Neural progenitor cell (in vitro differentiated cells): ENCODE measurements at regions not wholly inside any gene's neighbourhood (a gene's known extent, or its start where the extent isn't known, plus 50 kb on each side); places are given as distances from the start of the nearest gene placed in this dataset.

Experiments used
- DNase-seq: peaks from one replicate; pipeline ENCODE4 v3.0.0-alpha.2; 2016; ENCODE audit warnings: low spot score
- H2AFZ ChIP-seq: fragments of 200-600 bp; sonication (generic); replicated peaks from 2 replicates; pipeline ENCODE4 v1.6.1; 2016; ENCODE audit warnings: antibody characterized with exemption
- H3F3A ChIP-seq: fragments of 200-600 bp; sonication (generic); 2 replicates; pipeline ENCODE4 v1.6.1; 2016; ENCODE audit warnings: antibody characterized with exemption, low read depth
- H3K27ac ChIP-seq: fragments of 200-600 bp; sonication (generic); 2 replicates; pipeline ENCODE4 v1.5.1; 2016; ENCODE audit warnings: mild to moderate bottlenecking
- H3K27me3 ChIP-seq: fragments of 200-600 bp; sonication (generic); 2 replicates; pipeline ENCODE4 v1.6.1; 2016; ENCODE audit warnings: mild to moderate bottlenecking, moderate library complexity
- H3K36me3 ChIP-seq: fragments of 200-600 bp; sonication (generic); 2 replicates; pipeline ENCODE4 v1.5.1; 2016
- H3K4me1 ChIP-seq: fragments of 200-600 bp; sonication (generic); 2 replicates; pipeline ENCODE4 v1.6.1; 2016; ENCODE audit warnings: mixed run types
- H3K4me2 ChIP-seq: fragments of 200-600 bp; sonication (generic); 2 replicates; pipeline ENCODE4 v1.6.1; 2016
- H3K4me3 ChIP-seq: fragments of 200-600 bp; sonication (generic); 2 replicates; pipeline ENCODE4 v1.5.1; 2016
- H3K79me2 ChIP-seq: fragments of 200-600 bp; sonication (generic); 2 replicates; pipeline ENCODE4 v1.6.1; 2016; ENCODE audit warnings: low read depth
- H3K9ac ChIP-seq: fragments of 200-600 bp; sonication (generic); 2 replicates; pipeline ENCODE4 v1.6.1; 2016
- H3K9me3 ChIP-seq: fragments of 200-600 bp; sonication (generic); 2 replicates; pipeline ENCODE4 v1.5.1; 2016; ENCODE audit warnings: low read depth
- H4K20me1 ChIP-seq: fragments of 200-600 bp; sonication (generic); 2 replicates; pipeline ENCODE4 v1.6.1; 2016; ENCODE audit warnings: low read depth
- H3K27ac Mint-ChIP-seq: 3 replicates; pipeline ENCODE4 v1.8.0; 2021; ENCODE audit warnings: mixed read lengths
- H3K27me3 Mint-ChIP-seq: 2 replicates; pipeline ENCODE4 v1.8.0; 2022; ENCODE audit warnings: low read depth, mild to moderate bottlenecking, inconsistent platforms, moderate library complexity, mixed read lengths; ENCODE audit not compliant: insufficient read depth
- H3K36me3 Mint-ChIP-seq: 3 replicates; pipeline ENCODE4 v1.8.0; 2021; ENCODE audit warnings: mixed read lengths
- H3K4me1 Mint-ChIP-seq: 3 replicates; pipeline ENCODE4 v1.8.0; 2021; ENCODE audit warnings: mixed read lengths
- H3K4me3 Mint-ChIP-seq: 3 replicates; pipeline ENCODE4 v1.8.0; 2021; ENCODE audit warnings: mild to moderate bottlenecking, moderate library complexity, mixed read lengths
- H3K9me3 Mint-ChIP-seq: 3 replicates; pipeline ENCODE4 v1.8.0; 2020; ENCODE audit warnings: mixed read lengths
- EZH2 ChIP-seq: fragments of 200-600 bp; sonication (generic); IDR thresholded peaks from 2 replicates; pipeline ENCODE4 v1.6.1; 2017; ENCODE audit warnings: antibody characterized with exemption, mild to moderate bottlenecking, moderate library complexity
- EZH2phosphoT487 ChIP-seq: fragments of 200-600 bp; sonication (generic); IDR thresholded peaks from 2 replicates; pipeline ENCODE4 v1.6.1; 2017; ENCODE audit warnings: antibody characterized with exemption
- TF ChIP-seq, protein P1 (sequence below): fragments of 200-600 bp; sonication (generic); IDR thresholded peaks from 2 replicates; pipeline ENCODE4 v1.5.1; 2017; ENCODE audit warnings: antibody characterized with exemption, mild to moderate bottlenecking

DNA sequence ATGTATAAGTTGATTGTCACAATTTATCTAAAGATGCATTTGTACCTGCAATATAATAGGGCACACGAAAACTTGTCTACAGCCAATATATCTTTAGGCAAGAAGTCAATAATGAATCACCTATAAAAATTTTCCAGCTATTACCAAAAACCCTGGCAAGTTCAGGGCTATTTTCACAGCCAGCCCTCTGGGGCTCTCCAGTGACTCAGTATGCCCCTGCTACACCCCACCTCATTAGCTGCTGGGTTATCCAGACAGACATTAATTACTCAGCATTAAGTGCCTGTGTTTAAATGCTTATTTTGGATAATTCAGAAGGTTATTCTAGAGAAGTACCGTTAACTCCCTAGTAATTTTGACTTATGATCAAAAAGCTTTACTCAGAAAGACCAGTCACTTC, 220.2 kb downstream of the TBX15 start:
- H3K27ac ChIP-seq, result no peak overlapping the region
- H3K27me3 ChIP-seq, result no peaks in the 10 kb centered on the region
- H3K36me3 ChIP-seq, result no peaks in the 10 kb centered on the region
- no peak overlapping the region for H3K4me3 ChIP-seq
- H3F3A ChIP-seq, result no peaks in the 10 kb centered on the region
- DNase-seq, result no peak
- no peaks in the 10 kb centered on the region for H4K20me1 ChIP-seq
- H3K4me1 ChIP-seq, result no peaks in the 10 kb centered on the region
- Mint-ChIP-seq H3K9me3 (no peaks in the 10 kb centered on the region), H3K4me1 (no peaks in the 10 kb centered on the region), H3K36me3 (no peaks in the 10 kb centered on the region), H3K4me3 (no peak overlapping the region), H3K27ac (no peak overlapping the region), H3K27me3 (peaks cover 3% of the 10 kb centered on the region)
- H3K9ac ChIP-seq, result no peak overlapping the region
- TF ChIP-seq EZH2phosphoT487 (no peak), EZH2 (no peak)
- TF ChIP-seq, protein P1, sequence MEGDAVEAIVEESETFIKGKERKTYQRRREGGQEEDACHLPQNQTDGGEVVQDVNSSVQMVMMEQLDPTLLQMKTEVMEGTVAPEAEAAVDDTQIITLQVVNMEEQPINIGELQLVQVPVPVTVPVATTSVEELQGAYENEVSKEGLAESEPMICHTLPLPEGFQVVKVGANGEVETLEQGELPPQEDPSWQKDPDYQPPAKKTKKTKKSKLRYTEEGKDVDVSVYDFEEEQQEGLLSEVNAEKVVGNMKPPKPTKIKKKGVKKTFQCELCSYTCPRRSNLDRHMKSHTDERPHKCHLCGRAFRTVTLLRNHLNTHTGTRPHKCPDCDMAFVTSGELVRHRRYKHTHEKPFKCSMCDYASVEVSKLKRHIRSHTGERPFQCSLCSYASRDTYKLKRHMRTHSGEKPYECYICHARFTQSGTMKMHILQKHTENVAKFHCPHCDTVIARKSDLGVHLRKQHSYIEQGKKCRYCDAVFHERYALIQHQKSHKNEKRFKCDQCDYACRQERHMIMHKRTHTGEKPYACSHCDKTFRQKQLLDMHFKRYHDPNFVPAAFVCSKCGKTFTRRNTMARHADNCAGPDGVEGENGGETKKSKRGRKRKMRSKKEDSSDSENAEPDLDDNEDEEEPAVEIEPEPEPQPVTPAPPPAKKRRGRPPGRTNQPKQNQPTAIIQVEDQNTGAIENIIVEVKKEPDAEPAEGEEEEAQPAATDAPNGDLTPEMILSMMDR, result no peak
- no peak overlapping the region for H2AFZ ChIP-seq
- H3K79me2 ChIP-seq, result no peaks in the 10 kb centered on the region
- H3K4me2 ChIP-seq, result no peak overlapping the region
- peaks cover 12% of the 10 kb centered on the region for H3K9me3 ChIP-seq

DNA sequence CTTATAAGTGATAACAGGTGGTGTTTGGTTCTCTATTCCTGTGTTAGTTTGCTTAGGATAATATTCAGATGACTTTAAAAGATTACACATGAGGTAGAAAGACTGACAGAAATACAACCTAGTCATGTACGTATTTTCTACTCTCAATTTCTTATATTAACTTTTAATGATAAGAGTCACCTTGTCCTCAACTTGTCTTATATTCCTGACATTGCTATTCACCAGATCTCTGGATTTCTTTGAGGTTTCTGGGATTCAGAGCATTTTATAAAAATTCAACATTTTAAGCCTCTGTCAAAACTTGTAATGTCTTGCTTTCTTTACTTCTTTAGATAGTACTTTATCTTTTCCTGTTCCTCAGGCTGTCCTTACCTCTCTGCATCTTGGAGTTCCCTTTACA, 234.2 kb downstream of the TBX15 start:
- H3K36me3 Mint-ChIP-seq, result no peaks in the 10 kb centered on the region
- Histone ChIP-seq H3K79me2 (no peaks in the 10 kb centered on the region), H3K27me3 (no peaks in the 10 kb centered on the region), H3K9me3 (no peaks in the 10 kb centered on the region), H3K4me1 (peaks cover 6% of the 10 kb centered on the region), H3K4me3 (no peak overlapping the region), H4K20me1 (no peaks in the 10 kb centered on the region), H2AFZ (no peak overlapping the region), H3K27ac (no peak overlapping the region), H3F3A (no peaks in the 10 kb centered on the region), H3K4me2 (no peak overlapping the region), H3K9ac (no peak overlapping the region), H3K36me3 (no peaks in the 10 kb centered on the region)
- no peaks in the 10 kb centered on the region for H3K9me3 Mint-ChIP-seq
- TF ChIP-seq EZH2, result no peak
- no peak for TF ChIP-seq EZH2phosphoT487
- TF ChIP-seq, protein P1, result no peak
- no peak overlapping the region for H3K4me3 Mint-ChIP-seq
- no peak overlapping the region for H3K27ac Mint-ChIP-seq
- H3K27me3 Mint-ChIP-seq, result no peaks in the 10 kb centered on the region
- H3K4me1 Mint-ChIP-seq, result no peaks in the 10 kb centered on the region
- no peak for DNase-seq

DNA sequence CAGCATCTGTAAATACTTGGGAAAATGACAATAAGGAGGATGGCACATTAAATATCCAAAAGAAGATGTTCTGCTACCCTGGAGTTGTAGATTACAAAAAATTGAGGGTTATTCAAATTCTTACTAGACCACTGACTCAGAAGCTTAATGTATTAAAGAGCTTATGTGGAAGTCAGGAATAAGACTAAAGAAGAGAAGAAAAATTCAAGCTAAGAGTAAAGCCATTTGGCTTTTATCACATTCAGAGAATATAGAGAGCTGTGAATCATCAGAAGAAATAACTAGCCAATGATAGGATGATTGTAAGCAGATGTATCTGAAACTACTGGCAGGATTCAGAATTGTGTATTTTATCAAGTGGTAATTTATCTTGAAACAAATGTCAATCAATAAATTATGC, 237.0 kb downstream of the TBX15 start:
- DNase-seq, result no peak
- H3K4me2 ChIP-seq, result no peak overlapping the region
- no peaks in the 10 kb centered on the region for H3K9me3 ChIP-seq
- no peak overlapping the region for H2AFZ ChIP-seq
- Mint-ChIP-seq H3K9me3 (no peaks in the 10 kb centered on the region), H3K36me3 (no peaks in the 10 kb centered on the region), H3K4me1 (no peaks in the 10 kb centered on the region), H3K4me3 (no peak overlapping the region), H3K27ac (no peak overlapping the region), H3K27me3 (no peaks in the 10 kb centered on the region)
- H3K4me3 ChIP-seq, result no peak overlapping the region
- H3K36me3 ChIP-seq, result no peaks in the 10 kb centered on the region
- TF ChIP-seq, protein P1, result no peak
- TF ChIP-seq EZH2phosphoT487 (no peak), EZH2 (no peak)
- H3K4me1 ChIP-seq, result peaks cover 6% of the 10 kb centered on the region
- H3K9ac ChIP-seq, result no peak overlapping the region
- no peaks in the 10 kb centered on the region for H3K27me3 ChIP-seq
- no peaks in the 10 kb centered on the region for H3F3A ChIP-seq
- no peak overlapping the region for H3K27ac ChIP-seq
- H4K20me1 ChIP-seq, result no peaks in the 10 kb centered on the region
- no peaks in the 10 kb centered on the region for H3K79me2 ChIP-seq

DNA sequence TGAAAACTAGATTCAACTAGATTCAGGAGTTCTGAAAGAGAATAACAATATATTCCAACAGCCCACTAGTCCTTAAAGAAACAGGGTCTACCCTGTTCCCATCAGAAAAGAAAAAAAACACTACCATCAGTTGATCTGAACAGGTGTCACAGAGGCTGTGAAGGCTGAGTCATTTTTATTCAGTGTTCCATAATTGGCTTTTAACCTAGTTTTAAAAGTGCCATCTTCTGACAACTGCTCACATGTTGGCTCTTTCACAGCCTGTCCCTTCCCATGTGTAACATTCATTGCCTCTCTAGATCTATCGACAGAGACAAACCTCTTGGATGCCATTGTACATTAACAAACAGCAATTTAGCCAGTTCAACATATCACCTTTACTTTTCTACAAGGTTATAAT, 243.7 kb downstream of the TBX15 start:
- Histone ChIP-seq H3K9me3 (no peaks in the 10 kb centered on the region), H3K9ac (no peak overlapping the region), H3K36me3 (no peaks in the 10 kb centered on the region), H2AFZ (no peak overlapping the region), H3K4me3 (no peak overlapping the region), H3K27me3 (no peaks in the 10 kb centered on the region), H3K79me2 (no peaks in the 10 kb centered on the region), H3K27ac (no peak overlapping the region), H3K4me2 (no peak overlapping the region), H3K4me1 (peaks cover 5% of the 10 kb centered on the region), H3F3A (no peaks in the 10 kb centered on the region), H4K20me1 (no peaks in the 10 kb centered on the region)
- TF ChIP-seq EZH2phosphoT487 (no peak), EZH2 (no peak)
- TF ChIP-seq, protein P1, result no peak
- Mint-ChIP-seq H3K36me3 (no peaks in the 10 kb centered on the region), H3K27ac (no peak overlapping the region), H3K27me3 (peaks cover 3% of the 10 kb centered on the region), H3K4me1 (peaks cover 8% of the 10 kb centered on the region), H3K4me3 (no peak overlapping the region), H3K9me3 (peaks cover 2% of the 10 kb centered on the region)
- no peak for DNase-seq
